ENCODE measurements at regions not wholly inside any gene's neighbourhood (a gene's known extent, or its start where the extent isn't known, plus 50 kb on each side); places are given as distances from the start of the nearest gene placed in this dataset.
"Not testable (repeated sequence)": the region's sequence is repeated elsewhere in the genome, so short reads cannot be mapped to it uniquely, and the experiment has no call there.

DNA sequence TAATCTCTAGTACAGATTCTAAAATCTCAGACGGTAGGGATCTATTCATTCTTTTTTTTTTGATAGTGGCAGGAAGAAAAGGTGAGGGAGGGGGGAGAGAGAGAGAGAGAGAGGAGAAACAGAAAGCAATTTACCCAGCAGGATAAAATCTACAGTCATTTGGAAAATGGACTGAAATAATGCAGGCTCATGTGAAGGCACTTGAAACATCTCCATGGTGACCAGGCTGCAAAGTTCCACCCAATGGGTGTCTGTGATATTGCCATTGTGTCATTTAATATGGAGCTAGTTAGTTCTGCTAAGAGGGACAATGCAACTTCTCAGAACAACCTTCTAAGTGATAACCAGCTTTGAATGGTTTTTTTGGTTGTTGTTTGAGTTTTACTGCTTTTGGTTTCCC lies 165.2 kb upstream of the RAG2 start:
- DNase-seq (ENCODE audit: low read depth in 1 of 2, low spot score in 1 of 2): no peak

DNA sequence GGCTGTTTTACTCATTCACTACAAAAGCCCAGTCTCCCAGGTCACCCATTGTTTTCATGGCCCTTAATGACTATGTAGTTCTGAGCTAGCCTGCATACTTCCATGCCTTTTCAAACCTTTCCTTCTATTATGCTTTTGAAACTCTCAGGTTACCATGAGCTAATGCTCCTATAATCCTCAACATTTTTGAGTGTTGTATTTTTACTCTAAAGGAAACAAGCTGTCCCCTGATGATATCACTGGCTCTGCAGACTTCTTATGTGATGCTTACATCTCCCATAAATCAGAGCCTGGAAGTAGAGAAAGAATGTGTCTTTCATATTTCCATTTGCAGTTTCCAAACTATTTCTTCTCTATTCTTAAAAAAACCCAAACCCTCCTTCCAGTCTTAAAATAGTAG lies 159.0 kb upstream of the RAG2 start:
- no peak for DNase-seq (ENCODE audit: low read depth in 1 of 2, low spot score in 1 of 2)

DNA sequence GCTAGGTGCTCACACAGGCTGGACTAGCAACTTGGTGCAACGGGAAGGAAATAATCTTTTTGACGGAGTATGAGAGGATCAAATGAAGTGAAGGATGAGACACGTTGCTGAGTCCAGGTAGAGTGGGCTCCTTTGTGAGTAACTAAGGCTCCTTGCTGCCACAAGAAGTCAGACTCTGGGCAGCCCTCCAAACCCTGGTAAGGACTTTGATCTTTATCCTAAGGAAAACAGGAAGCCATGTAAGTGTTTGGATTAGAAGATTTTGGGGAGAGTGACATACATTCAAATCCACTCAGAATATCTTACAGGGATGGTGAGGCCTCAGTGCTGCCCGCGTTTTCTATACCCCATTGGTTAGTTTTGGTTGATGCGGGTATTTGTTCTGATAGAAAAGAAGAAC lies 155.9 kb upstream of the RAG2 start:
- DNase-seq (ENCODE audit: low read depth in 1 of 2, low spot score in 1 of 2): no peak

DNA sequence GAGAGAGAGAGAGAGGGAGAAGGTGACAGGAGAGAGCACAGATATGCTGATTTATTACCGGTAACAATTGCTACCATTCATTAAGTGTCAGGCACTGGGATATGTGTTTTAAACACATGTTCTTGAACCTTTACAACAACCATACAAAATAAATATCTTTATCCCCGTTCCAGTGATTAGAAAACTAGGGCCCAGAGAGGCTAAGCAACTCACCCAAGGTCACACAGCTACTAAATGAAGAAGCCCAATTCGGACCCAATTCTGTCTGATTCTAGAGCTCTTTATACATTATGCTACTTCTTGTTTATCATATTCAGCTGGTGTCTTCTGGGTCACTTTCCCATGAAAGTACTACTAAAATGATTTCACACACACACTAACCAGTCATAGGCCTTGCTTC lies 154.0 kb upstream of the RAG2 start:
- no peak for DNase-seq (ENCODE audit: low read depth in 1 of 2, low spot score in 1 of 2)

DNA sequence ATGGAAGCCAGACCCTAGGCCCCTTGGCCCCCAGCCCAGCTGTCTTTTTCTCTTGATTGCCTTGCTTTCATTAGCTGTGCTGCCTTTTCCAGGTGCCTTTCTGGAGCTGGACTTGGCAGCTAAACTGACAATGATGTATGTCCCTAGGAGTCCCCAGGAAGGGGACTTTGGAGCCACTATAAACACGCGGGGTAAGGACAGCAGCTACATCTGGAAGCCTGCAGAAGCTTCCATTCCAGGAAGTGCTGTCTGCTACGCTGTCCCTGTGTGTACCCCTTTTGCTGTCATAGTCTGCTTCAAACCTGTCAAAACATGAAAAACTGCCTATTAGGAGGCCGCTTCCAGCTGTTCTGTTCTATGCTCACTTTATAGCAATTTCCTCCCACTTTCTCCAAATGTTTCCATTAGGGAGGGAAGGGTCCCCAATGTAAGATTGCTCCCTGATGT lies 153.3 kb upstream of the RAG2 start:
- DNase-seq (ENCODE audit: low read depth in 1 of 2, low spot score in 1 of 2): no peak

DNA sequence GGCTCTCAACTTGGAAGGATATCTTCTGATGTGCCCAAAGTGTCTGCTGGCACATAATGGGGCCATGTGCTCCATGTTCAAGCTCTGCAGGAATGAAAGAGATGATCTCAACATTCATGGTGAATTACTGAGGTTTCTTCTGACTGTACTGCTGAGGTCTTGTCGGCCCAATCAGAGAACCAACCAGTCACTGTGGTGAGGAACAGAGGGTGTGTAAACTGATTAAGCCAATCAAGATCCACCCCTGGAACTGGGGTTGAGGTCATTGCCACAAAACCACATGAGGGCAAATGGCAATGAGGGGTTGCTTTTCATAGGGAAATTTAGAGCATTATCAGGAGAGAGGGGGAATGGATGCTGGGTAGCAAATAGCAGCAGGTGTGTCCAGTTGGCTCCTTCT lies 152.3 kb upstream of the RAG2 start:
- no peak for DNase-seq (ENCODE audit: low read depth in 1 of 2, low spot score in 1 of 2)

DNA sequence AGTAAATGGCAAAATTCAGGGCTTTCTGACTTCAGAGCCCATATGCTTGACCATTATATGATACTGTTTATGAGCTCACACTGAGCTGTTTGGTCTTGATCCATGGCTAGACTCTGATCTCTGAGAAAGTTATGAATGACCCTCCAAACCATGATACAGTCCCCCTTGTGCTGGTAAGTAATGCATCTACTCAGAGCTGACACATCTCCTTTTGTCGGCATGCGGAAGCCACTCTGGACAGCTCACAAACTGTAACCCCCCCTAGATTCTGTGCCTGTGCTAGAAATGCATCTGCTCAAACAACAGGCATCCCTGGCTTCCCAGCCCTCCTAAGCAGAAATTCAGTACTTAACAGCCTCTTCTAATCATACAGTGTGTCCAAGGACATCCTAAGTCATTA lies 150.8 kb upstream of the RAG2 start:
- no peak for DNase-seq (ENCODE audit: low read depth in 1 of 2, low spot score in 1 of 2)

DNA sequence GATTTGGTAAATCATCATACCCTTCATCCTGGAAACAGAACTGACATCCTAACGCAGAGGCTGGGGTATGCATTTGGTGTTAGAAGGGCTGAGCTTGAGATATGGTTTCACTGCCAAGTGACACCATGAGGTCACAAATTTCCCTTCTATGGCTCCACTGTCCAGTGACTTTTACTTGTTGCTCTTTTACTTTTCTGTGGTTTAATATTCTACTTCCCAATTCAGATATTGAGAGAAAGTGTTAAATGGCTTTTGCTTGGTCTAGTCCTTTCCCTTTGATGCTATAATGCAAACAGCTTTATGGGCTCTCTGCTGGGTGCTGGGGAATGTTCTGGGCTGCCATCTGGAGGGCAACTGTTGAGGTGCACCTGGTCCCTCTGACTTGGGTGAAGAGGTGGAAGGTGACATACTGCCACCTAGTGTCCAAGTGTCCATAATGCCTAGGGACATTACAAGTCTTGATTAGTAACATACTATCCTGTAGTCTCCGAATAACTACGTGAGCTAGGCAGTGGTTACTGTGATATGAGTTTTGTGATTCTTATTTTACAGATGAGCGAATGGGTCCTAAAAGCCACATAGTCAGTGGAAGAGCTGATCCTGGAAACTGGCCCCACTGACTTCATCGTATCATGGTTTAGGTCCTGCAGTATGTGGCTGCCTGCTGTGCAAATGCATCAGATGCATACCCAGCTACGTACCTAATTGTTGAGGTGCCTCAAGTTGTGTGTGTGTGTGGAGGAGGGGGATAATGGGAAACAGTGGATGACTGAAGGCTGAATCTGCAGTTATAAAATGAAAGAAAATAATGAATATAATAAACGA lies 149.1 kb upstream of the RAG2 start:
- peak; percentile 46 to 58 for DNase-seq (ENCODE audit: low read depth in 1 of 2, low spot score in 1 of 2)

DNA sequence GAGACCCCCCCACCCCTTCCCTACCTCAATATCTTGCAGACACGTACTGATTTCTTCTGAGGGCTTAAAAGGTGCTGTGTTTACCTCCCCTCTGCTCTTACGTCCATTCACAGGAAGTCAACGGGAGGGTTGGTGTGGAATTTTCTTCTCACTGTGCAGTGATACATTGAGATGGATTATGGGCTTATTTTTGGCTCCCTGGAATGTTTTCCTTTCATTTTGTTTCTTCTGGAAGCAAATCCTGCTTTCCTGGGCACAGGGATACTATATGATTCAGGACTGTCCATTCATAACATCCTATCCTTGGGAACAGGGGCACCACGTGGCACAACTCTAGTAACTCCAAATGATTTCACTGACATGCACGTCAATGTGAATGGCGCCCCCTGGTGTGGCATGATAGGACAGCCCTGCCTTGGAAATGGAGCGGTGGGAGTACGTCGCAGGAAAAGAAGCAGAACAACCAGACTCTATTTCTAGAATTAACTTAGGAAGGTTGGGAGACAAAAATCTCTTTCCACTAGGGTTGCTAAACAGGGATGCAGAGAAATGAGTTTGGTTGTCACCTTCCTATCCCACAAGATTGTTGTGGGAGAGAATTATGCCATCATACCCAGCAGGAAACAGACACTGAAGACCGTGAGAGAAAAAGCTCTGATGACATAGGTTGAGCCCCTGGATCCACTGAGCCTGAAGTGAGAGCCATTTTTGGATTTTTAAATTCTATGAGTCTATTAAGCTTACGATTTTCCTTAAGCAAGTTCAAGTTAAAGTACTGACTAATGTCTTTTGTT lies 146.5 kb upstream of the RAG2 start:
- peak; percentile 11 to 30 for DNase-seq (ENCODE audit: low read depth in 1 of 2, low spot score in 1 of 2)

DNA sequence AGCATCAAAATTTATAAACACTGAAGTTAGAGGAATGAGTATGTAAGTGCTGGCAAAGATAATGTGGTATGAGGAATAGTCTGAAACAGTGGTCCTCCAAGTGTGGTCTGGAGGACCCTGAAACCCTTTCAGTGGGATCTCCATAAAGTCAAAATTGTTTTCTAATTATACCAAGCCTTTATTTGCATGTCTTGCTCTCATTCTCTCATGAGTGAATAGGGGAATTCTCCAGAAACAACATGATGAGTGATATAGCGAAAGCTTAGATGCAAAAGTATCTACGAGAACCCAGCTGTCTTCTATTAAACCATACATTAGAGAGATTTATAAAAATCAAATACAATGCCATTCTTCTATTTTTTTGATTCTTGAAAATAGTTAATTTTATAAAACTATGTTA lies 145.0 kb upstream of the RAG2 start:
- no peak for DNase-seq (ENCODE audit: low read depth in 1 of 2, low spot score in 1 of 2)

DNA sequence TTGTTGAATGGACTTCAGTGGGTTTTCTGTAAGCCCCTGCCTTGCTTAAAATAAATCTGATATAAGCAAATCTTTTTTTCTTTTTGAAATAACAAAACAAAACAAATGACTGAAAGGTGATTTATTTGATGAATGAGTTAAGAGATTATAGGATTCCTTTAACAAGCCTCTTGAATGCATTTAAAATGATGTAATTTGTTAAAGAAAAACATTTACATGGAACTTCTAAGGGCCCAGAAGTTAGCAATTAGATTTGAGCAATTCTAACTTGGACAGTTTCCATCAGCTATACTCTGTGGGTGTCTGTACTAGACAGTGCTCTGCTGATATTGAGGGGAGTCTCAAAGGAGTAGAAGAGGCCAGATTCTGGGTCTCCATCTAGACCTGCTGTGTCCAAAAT lies 143.5 kb upstream of the RAG2 start:
- DNase-seq (ENCODE audit: low read depth in 1 of 2, low spot score in 1 of 2): no peak

DNA sequence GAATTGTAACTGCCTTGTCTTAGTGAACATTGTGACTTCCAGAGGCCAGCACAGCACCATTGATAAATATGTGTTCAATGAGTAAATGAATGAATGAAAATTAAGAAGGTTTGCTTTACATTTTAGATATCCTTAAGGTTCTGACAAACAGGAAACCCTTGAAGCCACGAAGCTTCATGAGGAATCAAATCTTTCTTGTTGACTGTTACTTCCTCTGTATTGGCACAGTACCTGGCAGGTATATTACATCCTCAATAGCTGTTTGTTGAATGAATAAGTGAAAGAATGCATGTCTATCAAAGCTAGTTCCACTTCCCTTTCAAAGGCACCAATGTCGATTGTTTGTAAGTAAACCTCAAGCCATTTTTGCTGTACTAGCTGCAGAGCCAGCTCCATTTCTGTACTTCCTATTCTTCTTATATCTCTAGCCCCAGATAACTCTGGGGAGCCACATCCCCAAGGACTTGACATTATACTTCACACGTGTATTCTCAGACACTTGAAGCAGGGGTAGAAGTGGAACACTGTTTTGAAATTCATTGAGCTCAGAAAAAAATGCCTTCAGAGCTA lies 140.3 kb upstream of the RAG2 start:
- no peak for DNase-seq (ENCODE audit: low read depth in 1 of 2, low spot score in 1 of 2)

DNA sequence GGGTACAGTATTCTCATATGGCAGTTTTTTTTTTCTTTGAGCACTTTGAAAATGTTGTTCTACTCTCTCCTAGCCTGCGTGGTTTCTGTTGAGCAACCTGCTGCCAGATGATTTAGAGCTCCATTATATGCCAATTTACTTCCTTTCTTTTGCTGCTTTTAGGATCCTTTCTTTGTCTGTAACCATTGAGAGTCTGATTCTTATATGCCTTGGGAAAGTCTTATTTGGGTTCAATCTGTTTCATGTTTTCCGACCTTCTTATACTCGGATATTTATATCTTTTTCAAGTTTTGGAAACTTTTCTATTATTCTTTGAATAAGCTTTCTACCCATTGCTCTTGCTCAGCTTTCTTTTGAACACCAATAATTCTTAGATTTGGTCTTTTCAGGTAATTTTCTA lies 138.1 kb upstream of the RAG2 start:
- no peak for DNase-seq (ENCODE audit: low read depth in 1 of 2, low spot score in 1 of 2)

DNA sequence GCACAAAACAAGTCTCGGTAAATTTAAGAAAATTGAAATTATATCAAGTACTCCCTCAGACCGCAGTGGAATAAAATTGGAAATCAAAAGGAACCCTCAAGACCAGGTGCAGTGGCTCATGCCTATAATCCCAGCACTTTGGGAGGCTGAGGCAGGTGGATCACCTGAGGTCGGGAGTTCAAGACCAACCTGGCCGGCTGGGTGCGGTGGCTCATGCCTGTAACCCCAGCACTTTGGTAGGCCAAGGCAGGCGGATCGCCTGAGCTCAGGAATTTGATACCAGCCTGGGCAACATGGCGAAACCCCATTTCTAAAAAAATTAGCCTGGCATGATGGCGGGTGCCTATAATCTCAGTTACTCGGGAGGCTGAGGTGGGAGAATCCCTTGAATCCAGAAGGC lies 135.7 kb upstream of the RAG2 start:
- not testable (repeated sequence) for DNase-seq (ENCODE audit: low read depth in 1 of 2, low spot score in 1 of 2)

DNA sequence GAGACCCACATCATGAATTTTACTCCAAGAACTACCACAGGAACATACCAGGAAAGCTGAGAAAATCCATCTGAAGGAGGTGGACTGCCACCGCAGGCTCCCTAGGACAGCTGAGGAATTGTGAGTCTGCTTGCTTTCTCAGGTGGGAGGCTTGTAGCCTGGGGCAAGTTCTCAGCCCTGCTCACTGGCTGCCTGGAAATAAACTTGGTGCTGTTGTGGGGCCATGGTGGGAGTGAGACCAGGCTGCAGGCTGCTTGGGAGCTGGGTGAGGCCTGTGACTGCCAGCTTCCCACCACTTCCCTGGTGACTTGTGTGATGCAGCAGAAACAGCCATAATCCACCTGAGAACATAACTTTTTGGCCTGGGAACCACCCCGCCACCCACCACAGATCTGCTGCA lies 132.7 kb upstream of the RAG2 start:
- no peak for DNase-seq (ENCODE audit: low read depth in 1 of 2, low spot score in 1 of 2)

DNA sequence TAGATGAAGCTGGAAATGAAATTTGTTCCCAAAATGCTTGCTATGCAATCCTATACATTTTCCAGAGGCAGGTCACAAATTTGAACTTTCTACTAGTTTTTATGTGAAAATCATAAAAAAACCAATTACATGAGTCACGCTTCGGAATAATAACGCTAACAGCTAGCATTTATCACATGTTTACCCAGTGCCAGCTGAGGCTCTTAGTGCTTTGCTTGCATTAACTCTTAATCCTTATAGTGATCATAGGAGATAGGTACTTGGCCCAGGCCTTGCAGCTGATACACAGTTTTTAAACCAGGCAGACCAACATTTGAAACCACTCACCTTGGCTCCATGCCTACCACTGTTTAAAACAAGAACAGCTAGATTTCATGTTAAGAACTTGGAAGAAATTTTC lies 131.8 kb upstream of the RAG2 start:
- DNase-seq (ENCODE audit: low read depth in 1 of 2, low spot score in 1 of 2): no peak

DNA sequence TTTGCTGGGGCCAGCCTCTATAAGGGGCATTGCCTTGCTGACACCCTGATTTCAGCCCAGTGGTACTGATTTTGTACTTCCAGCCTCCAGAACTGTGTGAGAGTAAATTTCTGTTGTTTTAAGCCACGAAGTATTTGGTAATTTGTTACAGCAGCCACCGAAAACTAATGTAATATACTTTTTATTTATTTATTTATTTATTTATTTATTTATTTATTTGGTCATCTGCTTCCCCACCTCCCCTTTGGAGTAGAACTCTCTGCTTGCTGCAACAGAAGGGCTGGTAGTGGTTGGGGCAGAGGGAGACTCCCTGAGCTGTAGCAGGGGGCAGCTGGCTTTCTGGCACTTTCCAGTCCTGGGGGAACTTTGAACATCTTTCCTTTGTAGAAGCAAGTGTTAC lies 128.4 kb upstream of the RAG2 start:
- no peak for DNase-seq (ENCODE audit: low read depth in 1 of 2, low spot score in 1 of 2)

DNA sequence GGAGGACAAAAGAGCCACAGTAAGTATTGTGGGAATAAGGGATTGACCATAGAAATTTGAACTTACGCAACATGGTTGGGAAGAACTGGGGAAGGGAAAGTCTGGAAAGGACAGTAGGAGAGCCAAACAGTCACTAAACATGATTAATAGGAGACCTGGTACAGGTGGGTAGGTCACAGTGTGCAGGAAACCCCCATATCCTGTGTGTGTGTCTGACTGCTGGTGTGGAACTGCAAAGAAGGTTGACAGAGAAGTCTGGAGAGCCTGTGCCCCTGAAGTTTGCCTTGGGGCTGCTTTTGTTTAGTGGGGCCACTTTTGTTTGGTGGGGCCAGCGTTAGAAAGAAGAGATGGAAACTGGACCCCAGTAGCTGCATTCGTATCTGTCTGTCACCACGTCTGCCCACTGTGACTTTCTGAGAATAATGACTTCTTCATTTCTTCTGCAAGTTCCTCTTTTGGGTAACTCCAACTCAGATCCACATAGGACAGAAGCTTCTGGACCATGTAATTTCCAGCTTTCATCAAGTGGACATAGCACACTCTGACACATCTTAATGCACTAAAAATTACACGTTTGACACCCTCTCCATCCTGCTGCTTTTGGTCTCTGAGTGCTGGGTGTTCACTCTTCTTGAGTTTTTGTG lies 126.8 kb upstream of the RAG2 start:
- no peak for DNase-seq (ENCODE audit: low read depth in 1 of 2, low spot score in 1 of 2)

DNA sequence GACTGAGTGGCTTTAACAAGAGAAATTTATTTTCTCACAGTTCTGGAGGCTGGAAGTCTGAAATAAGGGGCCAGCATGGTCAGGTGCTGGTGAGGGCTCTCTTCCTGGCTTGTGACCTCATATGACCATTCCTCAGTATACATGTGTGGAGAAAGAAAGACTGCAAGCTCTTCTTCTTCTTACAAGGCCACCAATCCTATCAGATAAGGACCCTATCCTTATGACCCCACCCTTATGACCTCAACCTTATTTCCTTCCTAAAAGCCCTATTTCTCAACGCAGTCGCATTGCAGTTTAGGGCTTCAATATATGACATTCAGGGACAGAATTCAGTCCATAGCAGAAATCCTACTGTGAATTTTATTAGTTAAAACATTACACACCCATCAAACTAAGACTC lies 124.4 kb upstream of the RAG2 start:
- no peak for DNase-seq (ENCODE audit: low read depth in 1 of 2, low spot score in 1 of 2)

DNA sequence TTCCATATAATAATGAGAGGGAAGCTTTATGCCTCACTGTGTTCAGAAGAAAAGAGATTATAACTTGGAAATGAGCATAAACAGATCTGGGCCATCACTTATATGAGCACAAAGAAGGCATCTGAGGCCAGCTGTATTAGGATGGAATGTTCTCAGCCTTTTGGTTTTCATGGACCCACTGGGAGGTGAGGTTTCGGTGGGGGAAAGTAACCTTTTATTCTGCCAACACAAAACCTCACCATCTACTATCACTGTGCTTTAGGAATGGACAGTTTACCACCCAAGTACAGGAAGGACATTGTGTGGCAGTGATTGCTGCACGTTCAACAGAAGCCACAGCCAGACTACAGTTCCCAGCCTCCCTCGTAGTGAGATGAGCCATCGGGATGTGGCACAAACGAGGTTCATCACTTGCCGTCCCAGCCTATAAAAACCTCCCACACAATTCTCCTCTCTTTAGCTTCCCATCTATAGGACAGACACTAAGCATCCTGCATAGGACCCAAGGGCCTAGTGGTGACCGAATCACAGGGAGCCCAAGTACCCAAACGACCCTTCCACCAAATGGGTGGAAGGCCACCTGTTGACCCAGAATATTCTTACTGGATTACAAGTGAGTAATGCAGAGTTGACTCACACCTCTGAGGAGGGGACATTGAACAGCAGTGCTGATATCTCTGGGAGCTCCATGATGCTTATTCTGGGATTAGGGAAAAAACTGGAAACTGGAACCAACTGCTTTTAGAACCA lies 121.5 kb upstream of the RAG2 start:
- DNase-seq (ENCODE audit: low read depth in 1 of 2, low spot score in 1 of 2): no peak

DNA sequence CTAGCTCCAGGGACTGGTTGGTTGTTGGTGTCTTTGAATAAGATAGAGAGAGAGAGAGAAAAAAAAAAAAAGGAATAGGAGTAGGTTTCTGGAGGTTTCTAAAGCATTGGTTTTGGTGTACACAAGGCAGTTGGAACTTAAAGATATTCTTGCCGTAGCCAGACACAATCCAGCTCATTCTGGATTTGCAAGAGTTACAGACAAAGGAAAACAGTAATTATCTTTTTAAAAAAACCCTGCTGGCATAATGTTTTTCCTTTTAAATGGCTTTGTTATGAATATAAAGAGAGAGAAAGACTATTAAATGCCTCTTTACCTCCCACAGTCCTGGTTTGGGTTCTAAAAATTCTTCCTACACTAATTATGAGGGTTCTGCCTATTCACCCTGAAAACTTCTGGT lies 120.4 kb upstream of the RAG2 start:
- DNase-seq (ENCODE audit: low read depth in 1 of 2, low spot score in 1 of 2): no peak
